Urothelium cell line (cell line): ENCODE measurements at regions not wholly inside any gene's neighbourhood (a gene's known extent, or its start where the extent isn't known, plus 50 kb on each side); places are given as distances from the start of the nearest gene placed in this dataset.

ENCODE experiments used
- DNase-seq: peaks from one replicate; pipeline ENCODE4 v3.0.0; 2011; ENCODE audit warnings: low spot score, mixed read lengths
- FAIRE-seq: peaks from 2 replicates; lab custom pipeline; 2011; peaks lifted over from hg19 to GRCh38; lab: Jason Lieb, UNC

DNA sequence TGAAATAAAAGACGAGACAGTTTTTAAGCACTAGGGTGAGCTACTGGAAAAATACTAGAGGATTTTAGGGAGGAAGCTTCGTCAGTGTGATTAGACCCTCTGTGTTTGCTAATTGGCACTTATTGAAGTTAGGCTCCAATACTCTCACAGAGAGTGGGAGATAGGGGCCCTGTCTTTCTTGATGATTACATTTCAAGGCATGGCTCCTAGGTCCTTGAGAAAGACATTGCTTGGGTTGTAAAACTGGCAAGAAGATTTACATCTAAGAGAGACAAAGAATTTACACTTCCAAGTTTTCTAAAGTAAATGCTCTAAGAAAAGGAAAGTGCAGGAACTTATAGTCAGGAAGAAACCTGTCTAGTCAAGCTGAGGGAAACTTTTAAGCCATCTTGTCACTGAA, 183.2 kb downstream of the C12orf50 start:
- no peak for DNase-seq
- FAIRE-seq = no peak

DNA sequence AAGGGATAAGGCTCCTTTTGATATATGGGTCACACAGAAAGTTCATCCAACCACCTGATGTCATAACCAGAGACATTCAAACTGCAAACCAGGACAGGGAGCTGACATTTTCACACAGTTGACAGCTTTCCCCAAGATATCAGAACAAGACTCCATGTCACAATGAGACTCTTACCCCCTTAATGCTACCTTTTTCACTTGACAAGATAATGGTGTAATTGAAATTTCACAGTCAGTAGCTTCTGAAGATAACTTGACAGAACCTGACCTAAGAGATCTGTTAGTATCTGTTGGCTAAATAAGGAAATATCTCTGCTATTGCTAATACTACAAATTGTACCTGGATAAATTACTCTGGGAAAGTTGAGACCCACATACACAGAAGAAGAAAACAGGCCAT, 187.3 kb downstream of the C12orf50 start:
- FAIRE-seq (no peak), DNase-seq (no peak)

DNA sequence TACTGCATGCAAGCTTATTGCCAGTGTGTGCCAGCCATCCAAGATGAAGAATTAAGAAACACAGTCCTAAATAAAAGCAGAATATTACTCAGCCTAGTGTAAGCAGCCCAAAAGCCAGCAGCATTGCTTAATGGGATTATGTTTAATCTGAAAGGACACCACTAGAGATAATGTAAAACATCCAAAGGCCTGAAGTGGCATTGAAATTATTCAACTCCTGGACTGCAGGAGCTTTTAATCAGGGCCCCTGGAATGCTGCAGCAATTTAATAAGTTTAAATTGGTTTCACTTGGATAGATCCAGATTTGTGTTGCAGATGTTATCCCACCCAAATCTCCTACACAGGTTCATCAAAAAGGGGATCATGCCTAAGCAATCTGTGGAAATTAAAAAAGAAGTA, 193.0 kb downstream of the C12orf50 start:
- FAIRE-seq (no peak), DNase-seq (no peak)

DNA sequence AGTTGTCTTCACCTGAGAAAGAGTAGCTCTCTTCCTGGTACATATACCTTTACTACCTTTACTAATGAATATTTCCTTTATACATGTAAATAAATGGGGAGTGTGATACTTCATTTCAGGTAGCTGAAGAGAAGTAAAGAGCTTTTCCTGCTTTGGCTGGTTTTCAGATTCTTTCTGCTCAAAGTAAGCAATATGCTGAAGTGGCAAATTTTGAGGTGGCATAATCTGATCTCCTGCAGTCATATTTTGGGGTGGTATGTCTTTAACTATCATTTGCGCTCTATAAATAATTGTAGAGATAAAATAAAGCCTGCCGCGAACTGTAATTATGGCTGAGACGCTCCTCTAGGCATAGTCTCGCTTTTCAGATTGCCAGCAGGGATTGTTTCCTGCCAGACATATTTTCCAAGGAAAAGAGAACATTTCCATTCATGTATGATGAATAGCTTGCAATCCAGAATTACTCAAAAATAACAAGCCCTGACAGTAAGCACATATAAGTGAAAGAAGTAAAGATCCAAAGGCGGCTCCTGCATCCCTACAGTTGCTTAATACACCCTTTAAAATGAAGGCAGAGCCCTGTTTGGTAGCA, 200.7 kb downstream of the C12orf50 start:
- DNase-seq (no peak), FAIRE-seq (no peak)

DNA sequence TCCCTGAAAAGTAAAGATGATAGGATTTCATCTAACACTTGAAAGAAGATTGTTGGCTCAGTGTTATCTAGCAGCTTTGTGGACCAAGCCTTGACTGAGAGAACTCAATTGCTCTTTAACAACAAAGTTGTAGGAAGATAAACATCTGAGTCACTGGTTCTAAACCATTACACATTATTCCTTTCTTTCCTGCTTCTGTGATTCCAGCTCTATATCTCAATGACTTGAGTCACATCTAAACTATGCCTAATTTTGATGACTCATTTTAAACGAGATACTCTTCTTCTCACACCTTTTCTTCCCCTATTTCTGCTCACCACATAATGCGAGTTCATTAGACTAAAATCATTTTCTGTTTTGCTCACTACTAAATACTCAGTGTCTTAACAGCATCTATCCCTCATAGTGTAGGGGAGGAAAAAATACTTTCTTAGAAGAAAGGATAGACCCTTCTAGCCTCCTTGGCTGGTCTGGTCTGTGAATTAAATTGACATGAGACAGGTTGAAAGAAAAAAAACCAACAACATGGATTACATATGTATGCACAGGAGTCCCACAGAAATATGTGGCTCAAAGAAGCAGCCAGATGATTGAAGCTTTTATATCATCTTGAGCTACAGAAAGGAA, 201.4 kb downstream of the C12orf50 start:
- FAIRE-seq = no peak
- DNase-seq = peak; percentile 14

DNA sequence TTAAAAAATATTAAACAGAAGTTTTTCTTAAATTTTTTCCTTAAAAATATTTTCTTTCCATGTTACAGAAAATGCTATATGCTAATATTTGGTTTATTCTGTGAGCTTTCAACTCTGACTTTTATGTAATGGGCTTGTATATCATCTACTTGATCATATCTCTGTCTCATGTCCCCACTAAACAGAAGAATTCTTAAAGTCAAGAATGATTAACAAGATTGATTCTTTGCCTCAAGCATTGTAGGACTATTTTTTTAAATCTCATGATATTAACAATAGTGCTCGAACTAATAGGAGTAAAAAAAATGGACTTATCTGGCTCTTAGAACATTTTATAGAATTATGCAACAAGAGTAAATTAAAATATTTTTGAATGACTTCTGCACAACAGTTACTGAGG, 206.3 kb downstream of the C12orf50 start:
- DNase-seq = no peak
- no peak for FAIRE-seq

DNA sequence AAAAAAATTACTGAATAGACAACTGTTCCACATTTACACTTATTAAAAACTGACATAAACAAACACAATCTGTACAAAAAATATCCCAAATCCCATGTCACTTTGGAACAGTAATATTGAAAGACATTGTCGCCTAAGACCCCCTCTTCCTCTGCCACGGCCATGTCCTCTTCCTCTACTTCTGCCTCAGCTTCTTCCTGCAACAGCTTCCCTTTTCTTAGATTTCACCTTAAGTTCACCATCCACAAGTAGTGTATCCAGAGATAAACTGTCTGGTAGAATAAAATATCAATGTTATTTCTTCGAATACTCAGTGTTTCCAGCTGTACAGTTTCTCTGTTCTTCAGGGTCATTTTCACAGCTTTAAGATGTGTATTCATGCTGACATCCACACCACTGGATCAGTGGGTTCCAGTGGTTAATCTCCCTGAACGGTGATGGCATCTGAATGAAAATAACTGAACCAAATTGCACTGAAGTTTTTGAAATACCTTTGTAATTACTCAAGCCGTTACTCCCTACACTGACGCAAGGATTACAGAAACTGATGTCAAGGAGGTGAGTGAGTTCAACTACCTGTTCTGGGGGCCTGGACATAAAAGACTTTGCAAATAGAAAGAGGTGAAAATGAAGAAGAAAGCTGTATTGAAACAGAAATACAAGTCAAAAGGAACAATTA, 208.5 kb downstream of the C12orf50 start:
- DNase-seq (peak; percentile 17), FAIRE-seq (no peak)

DNA sequence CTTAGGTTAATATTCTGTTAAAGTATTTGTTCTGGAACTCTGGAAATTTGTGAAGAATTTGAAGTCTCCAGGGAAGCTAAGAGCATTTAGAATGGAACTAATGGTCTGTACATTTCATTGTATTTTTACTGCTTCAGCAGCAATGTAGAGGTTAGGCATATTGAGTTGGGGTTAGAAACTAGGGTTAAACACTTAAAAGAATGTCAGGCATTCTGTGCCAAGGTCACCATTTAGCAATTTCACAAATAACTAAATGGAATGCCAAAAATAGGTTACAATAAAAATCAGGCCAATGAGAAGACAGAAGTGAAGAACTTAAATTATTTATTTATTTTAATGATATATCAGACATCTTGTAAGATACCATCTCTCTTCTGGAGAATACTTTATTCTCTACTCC, 210.8 kb downstream of the C12orf50 start:
- DNase-seq = no peak
- no peak for FAIRE-seq

DNA sequence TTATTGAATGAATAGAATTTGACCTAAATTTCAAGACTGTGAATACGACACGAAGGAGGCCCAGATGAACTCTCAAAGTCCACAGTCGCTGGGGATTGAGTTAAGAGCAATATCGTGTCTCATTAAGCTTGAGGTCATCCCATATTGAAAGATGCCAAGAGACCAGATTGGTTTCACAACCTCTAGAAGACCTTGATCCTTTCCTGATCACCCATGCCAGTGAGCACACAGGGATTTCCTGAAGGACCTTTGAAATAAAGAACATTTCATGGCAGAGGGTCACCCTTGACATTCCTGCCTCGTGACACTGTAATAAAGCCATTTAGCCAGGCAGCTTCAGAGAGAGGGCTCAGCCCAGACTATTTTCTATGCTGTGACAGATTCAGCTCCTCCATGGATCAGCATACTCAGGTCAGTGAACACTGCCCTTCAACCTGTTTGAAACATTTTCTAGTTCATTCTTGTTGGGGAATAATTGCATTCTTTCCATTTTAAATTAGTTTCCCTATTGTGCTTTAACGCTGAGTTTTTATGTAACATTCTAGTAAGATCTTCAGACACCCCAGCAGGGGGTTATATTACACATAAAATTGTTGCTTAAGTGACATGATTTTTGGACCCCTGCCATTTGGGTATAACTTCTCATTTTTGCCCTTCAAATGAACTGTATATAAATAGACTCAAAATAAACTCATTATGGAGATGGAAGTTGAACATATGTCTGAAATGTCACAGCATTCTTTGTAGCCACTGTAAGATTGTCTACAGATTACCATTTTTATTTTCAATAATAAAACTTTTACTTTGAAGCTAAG, 213.2 kb downstream of the C12orf50 start:
- DNase-seq (no peak), FAIRE-seq (no peak)

DNA sequence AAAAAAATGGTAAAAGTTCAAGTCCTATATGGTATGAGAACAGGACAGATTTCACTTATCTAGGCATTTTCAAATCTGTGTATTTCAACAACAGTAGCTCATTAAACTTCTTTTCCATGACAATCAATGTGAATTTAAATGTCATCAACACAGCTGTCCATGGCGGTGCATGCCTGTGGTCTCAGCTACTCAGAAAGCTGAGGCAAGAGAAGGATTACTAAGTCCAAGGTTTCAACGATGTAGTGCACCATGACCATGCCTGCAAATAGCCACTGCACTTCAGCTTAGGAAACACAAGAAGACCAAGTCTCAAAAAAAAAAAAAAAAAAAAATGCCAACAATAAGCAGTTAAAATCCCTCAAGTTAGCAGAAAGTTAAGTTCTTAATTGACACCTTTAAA, 214.6 kb downstream of the C12orf50 start:
- DNase-seq = no peak
- FAIRE-seq = no peak

DNA sequence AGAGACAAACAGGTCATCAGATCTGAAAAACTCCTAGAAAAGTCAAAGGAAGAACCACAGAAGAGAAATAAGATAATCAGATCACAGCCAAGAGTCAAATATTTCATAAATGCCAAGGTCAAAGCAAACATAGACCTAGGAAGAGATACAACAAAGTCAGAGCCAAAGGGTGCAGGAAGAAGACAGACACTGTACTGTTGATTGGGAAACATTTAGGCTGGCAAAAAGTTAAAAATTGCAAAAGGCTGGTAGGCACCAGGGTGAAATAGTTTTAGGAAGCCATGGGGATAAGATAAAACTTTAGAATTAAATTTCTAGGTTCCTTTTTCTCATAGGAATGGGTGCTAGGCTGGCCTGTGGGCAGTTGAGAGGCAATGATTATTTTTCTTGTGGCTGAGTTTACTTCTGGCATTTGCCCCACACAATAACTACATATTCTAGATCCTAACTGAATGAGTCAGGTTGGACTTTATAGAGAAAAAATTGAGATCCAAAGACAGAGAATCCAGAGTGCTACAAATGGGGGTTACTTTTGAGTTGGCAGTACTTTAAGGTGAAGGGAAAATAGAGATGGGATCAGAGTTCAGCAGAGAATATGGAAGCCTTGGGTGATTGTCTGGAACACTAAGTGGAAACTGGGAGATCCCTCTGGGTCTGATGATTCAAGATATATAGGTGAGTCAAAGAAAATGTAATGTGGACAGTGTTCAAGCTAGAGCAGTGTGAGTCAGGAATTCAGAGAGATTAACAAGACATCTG, 215.5 kb downstream of the C12orf50 start:
- DNase-seq (no peak), FAIRE-seq (no peak)

DNA sequence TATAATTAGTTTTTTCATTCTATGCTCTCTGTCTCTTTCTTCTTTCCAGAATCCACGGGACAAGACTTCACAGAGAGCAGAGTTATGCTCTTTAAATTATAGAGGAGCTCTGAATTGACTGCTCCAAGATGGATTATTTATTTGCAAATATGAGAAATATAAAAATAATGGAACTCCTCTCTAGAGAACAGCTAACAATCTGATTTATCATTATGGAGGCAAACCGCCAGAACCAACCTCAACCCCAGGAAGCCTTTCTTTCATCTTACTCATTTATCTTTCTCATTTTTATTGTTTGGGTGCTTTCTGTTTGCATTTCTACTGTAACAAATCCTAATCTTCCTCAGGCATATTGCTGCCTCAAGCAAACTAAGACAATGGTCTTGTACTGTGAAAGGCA, 216.5 kb downstream of the C12orf50 start:
- DNase-seq = no peak

DNA sequence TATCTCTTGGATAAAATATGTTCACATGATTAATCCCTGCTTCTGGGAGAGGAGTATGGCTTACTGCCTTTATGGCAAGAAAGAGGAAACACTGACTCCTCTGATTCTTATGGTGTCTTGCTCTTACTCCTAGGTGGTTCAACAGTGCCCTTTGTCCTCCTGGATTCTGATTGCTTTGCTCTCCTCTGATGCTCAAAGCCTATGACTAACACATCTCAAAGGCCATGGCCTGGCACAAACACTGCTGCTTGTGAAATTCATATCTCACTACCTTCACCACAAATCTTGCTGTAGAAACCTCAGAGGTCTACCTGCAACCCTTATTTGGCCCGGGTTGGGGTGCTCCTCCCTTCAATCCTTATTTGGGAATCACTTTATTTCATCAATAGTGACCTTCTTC, 217.2 kb downstream of the C12orf50 start:
- no peak for FAIRE-seq
- no peak for DNase-seq

More for the DNA sequence above, 216.5 kb downstream of the C12orf50 start:
- no peak for FAIRE-seq

DNA sequence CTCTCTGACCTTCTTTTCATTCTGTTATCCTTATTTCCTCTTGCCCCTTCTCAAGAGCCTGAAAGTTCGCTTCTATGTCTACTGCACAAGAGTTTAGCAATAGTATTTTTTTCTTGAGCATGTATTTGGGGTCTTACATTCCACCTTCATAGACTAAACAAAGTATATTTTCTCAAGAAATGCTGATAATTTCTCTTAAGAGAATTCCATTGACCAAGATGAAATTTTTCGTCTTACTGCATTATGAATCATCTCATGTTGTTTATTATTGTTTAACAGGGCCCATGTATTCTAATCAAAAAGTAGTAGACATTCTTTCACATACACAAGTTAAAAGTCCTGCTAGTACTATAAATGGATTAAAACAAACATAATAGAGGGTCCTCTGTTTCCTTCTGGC, 219.3 kb downstream of the C12orf50 start:
- no peak for FAIRE-seq
- no peak for DNase-seq

DNA sequence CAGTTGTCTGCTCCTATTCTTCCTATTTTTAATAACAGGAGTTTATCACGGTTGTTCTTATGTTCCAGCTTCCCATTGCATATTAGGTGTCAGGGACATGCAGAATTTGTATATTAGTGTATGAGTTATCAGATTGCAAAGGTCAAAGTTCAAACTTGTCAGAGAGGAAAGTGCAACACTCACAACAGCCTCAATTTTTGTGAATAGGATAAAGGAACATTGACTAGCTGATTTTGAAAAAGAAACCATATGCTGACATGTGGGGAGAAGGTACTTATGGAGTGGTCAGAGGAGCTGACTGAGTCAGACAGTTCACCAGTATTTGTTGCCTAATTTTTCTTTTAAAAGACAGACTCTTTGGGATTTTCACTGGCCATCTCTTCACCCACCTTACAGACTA, 222.1 kb downstream of the C12orf50 start:
- FAIRE-seq = no peak
- DNase-seq = no peak

DNA sequence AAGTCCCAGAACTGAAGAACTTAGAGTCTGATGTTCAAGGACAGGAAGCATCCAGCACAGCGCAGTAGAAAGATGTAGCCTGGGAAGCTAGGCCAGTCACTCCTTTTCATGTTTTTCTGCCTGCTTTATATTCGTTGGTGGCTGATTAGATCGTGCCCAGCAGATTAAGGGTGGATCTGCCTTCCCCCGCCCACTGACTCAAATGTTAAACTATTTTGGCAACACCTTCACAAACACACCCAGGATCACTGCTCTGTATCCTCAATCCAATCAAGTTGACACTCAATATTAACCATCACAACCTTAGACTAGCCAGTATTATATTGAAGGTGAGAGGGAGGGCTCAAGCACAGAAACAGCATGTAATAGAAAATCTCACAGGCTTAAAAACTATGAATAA, 222.9 kb downstream of the C12orf50 start:
- no peak for DNase-seq
- no peak for FAIRE-seq

DNA sequence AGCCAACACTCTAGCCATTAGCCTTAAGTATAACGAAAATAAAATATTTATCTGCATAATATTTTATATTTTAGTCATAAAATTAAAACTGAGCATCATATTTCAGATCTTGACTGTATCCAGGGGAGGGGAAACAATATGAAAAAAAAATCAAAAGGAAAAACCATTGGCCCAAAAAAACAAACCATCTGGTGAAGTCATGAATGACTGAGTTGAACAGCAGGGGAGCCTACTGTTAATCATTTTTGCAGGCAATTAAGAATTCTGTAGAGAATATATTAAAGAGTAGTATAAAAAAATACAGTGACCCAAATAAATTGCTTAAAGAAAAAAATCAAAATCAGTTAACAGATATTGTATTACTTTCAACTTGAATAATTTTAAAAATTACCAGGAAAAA, 224.8 kb downstream of the C12orf50 start:
- no peak for FAIRE-seq
- DNase-seq = no peak

DNA sequence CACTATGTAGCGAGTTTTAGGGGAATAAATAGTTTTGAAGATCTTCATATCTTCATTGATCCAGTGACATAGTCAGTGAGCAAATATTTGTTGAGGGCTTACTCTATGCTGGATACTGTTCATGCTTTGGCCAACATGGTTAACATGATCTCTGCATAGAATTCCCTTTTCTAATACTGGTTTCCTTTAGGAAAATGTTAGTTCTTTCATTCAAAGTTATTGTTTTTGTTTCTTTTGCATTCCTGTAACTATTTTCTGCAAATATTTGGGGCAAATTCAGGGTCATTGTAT, 226.5 kb downstream of the C12orf50 start:
- FAIRE-seq (no peak), DNase-seq (no peak)

DNA sequence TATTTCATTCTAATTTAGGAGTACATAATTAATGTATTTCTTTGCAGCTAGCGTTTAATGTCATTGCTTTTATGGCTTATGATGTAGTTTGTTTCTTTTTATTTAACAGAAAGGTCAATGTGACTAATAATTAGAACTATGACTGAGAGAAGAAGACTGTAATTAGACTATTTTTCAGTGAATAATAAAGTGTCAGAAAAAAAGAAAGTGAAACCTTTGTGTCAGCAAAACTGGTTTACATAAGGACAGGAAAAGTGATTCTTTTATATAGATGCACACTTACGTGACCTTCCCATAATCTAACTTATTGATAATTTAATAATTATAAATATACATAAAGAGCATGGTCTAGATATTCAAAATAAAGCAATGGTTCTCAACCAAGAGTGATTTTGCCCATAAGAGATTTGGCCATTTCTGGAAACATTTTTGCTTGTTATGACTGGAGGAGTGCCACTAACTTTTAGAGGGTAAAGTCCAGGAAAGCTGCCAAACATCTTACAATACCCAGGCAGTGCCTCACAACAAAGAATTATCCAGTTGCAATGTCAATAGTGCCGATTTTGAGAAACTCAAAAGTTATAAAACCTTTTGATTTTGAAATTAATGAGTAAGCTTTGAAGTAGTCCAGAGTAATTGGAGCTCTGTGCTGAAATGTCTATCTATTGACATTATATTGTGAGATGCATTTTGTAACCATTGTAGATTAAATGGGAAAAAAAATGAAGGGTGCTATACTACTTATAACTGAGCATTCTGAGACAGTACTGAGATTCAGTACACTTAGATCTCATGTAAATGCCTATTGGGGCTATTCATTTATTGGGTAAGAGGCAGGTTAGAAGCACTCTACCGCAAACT, 227.1 kb downstream of the C12orf50 start:
- FAIRE-seq (no peak), DNase-seq (no peak)

DNA sequence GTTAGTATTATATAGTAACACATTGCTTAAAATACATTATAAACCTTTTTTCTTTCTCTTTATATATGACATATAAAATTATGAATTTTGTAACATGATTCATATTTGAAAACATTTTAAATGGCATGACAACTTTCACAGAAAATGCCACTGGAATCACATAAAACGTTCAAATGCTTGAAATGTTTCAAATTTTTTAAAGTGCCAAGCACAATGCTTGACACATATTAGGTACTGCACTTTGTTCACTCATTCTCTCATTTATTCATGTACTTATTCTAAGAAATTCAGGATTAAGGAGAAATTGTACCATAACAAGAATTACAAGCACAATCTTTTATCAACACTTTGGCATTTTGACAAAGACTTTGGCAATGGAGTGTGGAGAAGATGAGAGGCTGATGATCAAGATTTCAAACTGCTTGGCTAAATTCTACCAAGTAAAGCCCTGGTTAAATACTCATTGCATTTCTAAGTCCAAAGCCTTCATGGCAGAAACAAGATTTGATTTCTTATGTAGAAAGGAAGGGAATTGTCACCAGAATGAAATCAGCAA, 232.2 kb downstream of the C12orf50 start:
- FAIRE-seq (no peak), DNase-seq (no peak)
